HG02973 (cell line): ENCODE measurements at regions not wholly inside any gene's neighbourhood (a gene's known extent, or its start where the extent isn't known, plus 50 kb on each side); places are given as distances from the start of the nearest gene placed in this dataset.

Source experiments
- ATAC-seq: cut with Tn5 transposase; IDR thresholded peaks from one replicate; pipeline ENCODE4 v1.9.1; 2021; ENCODE audit warnings: moderate library complexity; ENCODE audit not compliant: unreplicated experiment

- ATAC-seq, result no peak
These were observed 941.0 kb downstream of the KCNJ2 start for GRCh38 chr17:71110326-71110725.

DNA sequence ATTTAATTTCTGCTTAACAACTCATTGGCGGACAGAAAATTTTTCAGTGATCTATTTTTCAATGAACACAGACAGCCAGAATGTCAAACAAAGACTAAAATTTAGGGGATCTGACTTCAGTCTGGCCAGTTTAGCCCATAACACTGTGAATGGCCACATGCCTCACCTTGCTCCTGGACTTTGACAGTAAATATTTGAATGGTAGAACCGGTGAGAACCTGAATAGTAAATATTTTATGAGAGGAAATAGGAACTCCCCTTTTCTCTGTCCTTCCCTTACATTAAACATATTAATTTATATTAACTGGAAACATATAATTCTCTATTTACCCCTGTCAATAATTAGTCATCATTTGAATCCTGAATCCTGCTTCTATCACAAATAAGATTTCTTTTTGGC, 942.1 kb downstream of the KCNJ2 start:
- ATAC-seq, result no peak

GRCh38 chr17:71111934-71112333, 942.6 kb downstream of the KCNJ2 start:
- ATAC-seq, result no peak

- ATAC-seq, result no peak
These were observed 944.0 kb downstream of the KCNJ2 start for GRCh38 chr17:71113347-71113746.

DNA sequence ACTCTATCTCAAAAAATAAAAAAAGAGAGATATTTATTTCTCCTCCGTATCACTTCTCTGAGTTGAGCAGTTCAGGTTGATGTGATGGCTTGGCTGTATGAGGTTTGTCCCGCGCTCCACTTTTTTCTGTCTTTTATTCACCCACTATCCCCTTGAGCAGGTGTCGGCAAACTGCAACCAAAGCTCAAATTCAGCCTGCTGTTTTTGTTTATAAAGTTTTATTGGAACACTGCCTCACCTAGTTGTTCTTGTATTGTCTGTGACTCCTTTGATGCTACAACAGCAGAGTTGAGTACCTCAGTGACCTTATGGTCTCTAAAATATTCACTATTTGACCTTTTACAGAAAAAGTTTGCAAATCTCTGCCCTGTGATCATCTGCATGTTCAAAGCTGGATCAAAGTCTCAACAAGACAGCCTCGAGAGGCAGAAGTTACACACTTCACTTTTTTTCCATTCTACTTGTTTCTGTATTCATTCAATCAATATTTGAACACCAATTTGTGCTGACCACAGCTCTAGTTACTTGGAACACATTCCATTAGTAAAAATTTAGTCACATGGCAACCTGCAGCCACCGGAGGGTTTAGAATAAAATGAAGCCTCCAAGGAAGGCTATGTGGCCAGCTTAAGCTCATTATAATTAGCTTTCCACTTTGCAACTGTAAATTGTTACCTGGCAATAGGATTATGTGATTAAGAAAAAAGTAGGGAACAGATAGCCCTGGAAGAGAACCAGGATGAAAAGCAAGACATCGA, 945.8 kb downstream of the KCNJ2 start:
- ATAC-seq, result no peak

- no peak for ATAC-seq
These were observed 946.3 kb downstream of the KCNJ2 start for GRCh38 chr17:71115669-71115972.

DNA sequence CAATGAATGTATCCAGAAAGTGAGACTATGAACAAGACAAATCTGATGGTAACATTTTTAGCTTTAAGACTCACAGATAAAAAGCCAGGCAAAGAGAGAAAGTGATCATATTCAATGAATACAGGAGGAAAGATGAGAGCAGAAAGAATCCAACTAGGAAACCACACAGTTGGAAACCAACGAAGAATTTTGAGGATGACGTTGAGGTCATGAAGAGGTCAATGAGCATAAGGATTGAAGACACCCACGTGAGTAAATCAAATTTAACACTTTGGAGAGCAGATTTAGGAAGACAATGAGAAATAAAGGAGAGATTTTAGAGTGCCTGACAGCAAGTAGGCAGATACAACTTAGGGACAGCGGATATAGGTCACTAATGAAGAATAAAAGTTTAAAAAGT, 948.1 kb downstream of the KCNJ2 start:
- ATAC-seq, result no peak

DNA sequence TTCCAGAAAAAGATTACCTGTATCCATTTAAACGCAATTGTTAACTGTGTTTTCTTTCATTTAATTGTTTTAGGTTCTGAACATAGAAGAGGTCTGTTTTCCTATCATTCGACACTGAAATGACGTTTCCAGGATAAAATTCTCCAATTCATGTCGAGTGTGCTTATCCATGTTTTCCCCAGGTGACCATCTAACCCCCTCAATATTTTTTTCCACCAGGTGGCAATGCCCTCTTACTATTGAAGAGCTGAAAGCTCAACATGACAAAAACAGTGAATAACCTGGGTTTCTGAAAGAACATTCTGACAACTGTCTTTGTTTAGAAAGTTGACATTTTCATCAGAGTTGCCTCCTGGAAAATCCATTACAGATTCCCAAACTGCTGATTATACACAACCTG, 948.7 kb downstream of the KCNJ2 start:
- no peak for ATAC-seq

GRCh38 chr17:71127416-71127815, 958.1 kb downstream of the KCNJ2 start:
- no peak for ATAC-seq

DNA sequence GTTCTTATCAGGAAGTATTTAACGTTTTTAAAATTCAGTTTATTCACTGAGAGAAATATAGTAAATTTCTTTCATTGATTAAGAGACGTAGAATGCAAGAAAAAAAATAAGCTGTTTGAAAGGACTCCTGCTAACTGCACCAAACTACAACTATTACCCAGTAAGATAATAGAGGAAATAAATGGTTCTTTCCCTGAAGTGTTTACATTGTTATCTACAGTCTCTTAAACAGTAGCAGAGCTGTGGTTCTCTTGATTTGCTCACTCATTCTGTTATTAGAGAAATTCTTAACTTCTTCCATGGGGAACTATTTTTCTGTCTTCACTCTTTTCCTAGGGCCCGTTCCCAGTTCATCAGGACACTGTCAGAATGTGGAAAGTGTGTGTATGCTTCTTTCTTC, 973.0 kb downstream of the KCNJ2 start:
- no peak for ATAC-seq

- ATAC-seq, result no peak
These were observed 975.3 kb upstream of the SOX9 start for GRCh38 chr17:71145486-71145885.

DNA sequence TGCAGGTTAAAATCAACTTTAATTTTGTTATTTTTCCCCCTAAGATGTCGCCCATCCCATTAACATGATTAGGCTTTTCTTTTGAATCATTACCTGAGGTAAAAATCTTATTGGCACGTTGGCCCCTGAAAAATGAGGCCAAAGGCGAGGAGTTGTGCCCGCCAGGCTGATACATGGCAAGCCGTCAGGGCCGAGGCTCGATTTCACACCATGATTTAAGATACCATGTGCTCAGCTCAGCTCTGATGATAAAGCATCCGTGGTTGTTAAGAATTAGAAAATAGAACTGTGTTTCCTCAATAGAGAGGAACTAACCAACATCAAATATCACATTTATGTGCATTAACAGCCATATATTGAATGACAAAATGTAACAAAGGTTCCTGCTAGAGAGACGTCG, 972.9 kb upstream of the SOX9 start:
- no peak for ATAC-seq

DNA sequence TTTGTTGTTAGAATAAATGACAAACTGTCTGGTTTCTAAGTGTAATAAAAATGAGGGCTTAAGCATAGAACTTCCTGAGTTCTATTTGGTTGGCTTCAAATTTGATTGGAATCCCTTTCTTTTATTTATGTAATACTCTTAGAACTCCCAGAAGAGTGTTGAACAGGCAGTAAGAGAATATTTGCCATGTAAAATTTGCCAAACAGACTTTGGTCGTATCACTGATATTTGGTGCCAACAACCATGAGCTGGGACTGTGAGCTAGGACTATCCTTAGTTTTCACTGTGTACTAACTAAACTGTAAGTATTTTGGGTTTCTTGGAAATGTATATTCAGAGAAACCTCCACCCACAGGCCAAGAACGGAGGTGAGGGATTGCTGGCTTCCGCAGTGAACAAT, 971.2 kb upstream of the SOX9 start:
- ATAC-seq, result no peak

DNA sequence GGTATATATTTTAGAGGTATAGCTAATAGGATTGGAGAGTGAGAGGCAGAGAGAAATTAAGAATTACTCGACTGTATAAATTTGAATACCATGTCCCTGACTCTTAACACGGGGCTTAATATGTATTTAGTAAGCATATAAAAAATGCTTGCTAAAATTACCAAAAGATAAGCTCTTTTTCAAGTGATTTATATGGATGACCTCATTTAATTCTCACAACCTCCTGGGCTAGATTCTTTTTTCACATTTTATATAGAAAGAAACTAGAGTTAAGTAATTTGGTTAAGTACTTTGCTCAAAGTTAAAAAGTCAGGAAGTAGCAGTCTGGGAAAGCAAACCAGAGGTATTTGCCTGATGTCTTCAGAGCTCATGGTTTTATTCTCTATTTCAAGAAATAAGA, 963.5 kb upstream of the SOX9 start:
- ATAC-seq, result no peak

DNA sequence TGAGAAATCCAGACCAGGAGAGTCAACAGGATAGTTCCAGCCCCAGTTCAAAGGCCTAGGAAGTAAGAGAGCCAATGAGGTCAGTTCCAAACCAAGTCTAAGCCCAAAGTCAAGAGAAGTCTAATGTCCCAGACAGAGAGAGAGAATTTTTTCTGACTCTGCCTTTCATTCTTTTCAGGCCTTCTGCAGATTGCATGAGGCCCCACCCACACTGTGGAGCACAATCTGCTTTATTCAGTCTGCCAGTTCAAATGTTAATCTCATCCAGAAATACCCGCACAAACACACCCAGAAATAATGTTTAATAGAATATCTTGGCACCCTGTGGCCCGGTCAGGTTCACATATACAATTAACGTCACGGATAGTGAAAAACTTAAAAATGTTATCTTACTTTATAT, 962.4 kb upstream of the SOX9 start:
- no peak for ATAC-seq

GRCh38 chr17:71163121-71163812, 957.6 kb upstream of the SOX9 start:
- no peak for ATAC-seq

GRCh38 chr17:71163813-71164122, 957.1 kb upstream of the SOX9 start:
- ATAC-seq, result no peak

DNA sequence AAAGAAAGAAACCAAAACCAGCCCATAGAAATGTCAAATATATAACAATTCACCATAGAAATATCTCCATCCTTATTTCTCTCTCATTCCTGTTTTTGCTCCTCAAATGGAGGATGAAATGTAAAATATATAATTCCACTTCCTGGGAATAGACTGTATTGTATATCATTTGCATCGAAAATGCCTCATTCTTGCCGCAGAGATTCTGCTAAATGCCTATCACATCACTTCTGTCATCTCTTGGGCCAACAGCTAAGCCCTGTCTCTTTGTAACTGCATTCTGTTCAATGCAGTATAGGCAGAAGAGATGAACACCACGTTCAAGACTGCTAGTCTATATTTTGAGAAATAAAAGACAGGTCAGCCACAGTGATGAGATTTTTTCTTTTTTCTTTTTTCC, 956.3 kb upstream of the SOX9 start:
- no peak for ATAC-seq

DNA sequence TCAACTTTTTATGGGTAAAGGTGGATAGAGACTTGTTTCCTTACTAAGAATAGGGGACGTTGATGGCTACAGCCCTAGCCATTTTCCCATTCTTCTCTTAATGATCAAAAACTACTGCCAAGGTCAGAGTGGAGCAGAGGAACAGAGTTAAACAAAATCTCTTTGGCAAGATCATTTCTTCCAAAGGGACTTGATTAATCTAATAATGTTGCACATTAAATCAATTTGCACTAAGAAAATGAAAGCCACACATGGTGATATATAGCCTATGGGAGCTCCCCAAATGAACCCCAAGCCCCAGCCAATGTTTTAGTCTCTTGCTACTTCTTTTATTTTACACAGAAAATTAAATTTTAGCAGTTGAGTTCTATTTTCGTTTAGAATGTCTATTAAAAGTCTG, 954.5 kb upstream of the SOX9 start:
- no peak for ATAC-seq

DNA sequence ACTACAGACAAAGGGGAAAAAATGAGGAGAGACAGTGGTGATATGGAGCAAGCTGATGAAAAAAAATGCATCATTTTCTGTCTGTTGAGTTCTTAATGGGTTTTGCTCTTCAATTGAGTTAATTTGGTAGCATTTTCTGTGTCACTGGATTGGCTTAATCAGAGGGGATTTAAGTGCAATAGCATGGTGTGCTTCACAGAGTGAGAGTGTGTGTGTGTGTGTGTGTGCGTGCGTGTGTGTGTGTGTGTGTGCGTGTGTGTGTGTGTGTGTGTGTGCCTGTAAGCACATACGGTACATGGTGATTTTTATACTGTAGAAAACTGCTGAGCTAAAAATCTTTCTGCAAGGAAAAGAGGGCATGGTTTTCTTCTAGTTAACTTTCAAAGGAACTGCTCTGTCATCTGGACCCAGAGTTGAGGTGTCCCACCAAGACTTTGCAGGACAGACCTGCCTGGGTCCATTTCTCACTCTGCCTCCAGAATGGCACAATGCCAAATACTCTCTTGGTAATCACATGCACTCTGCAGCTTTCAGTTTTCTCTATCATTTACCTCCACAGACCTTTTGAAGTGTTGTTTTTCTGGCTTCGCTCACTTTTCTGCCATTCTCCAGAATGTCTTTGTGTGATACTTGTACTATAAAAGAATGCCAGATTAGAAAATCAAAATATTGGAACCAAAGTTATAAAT, 952.6 kb upstream of the SOX9 start:
- no peak for ATAC-seq

DNA sequence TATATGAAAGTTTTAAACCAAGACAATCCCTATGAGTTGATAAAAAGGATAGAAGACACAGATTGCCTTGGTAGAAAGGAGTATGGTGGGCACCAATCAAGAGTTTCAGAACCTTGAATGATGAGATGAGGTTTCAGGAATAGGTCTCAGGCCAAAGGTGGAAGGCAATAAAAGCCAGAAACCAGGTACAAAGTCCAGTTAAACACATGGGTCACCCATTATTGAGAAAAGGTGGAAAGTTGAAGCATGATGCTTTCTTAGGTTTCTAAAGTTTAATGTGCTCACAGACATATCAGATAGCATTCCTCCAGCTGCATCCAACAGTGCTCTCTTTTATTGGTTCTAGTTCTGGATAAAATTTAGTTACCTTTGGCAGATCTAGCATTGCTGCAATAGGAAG, 950.8 kb upstream of the SOX9 start:
- no peak for ATAC-seq

DNA sequence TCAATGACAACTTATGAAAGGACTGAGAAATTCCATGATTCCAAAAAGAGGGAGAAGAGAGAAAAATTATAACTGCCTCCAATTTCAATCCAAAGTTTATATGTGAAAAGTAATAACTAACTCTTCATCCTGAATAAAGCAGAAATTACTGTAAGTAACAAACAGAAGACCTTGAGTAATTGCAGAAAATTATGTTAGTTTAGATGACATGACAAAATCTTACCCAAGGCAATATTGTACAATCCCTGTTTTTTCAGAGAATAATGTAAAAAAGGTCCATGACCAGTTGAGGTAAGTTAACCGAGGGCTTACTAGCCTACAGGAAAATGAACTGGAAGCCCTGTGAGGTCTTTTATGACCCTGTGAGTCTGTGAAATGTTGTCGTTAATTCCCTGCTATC, 949.5 kb upstream of the SOX9 start:
- ATAC-seq, result no peak

- ATAC-seq, result no peak
These were observed 946.8 kb upstream of the SOX9 start for GRCh38 chr17:71173991-71174390.
